GM12878 (cell line): ENCODE measurements at regions not wholly inside any gene's neighbourhood (a gene's known extent, or its start where the extent isn't known, plus 50 kb on each side); places are given as distances from the start of the nearest gene placed in this dataset.

Experiments used
- ATAC-seq: fragments of 200-7000 bp; cut with Tn5 transposase; 3 replicates; pipeline ENCODE4 v1.9.1; 2020; ENCODE audit warnings: mild to moderate bottlenecking, moderate library complexity
- BruUV-seq: library from RNA; stranded (reverse); fragments of 400-500 nt; replicated peaks from 2 replicates; lab custom pipeline; 2021; lab: Mats Ljungman, UMichigan
- CTCF ChIA-PET: fragments of 300-600 bp; sonication (Branson Sonifier 250); formaldehyde crosslinking; extraction: SDS; loops from one replicate; lab custom pipeline; 2021; ENCODE audit warnings: inconsistent platforms; lab: Yijun Ruan, JAX
- POLR2A ChIA-PET: fragments of 350-600 bp; formaldehyde crosslinking; extraction: SDS; loops from one replicate; lab custom pipeline; 2021; ENCODE audit warnings: inconsistent platforms; lab: Charles Lee
- RAD21 ChIA-PET: fragments of 300-600 bp; sonication (Branson Sonifier 250); formaldehyde crosslinking; loops from one replicate; lab custom pipeline; 2023; ENCODE audit warnings: antibody characterized with exemption; ENCODE audit not compliant: unreplicated experiment; lab: Charles Lee
- SMC1A ChIA-PET: fragments of 300-600 bp; sonication (Branson Sonifier 250); formaldehyde crosslinking; loops from one replicate; lab custom pipeline; 2023; ENCODE audit not compliant: unreplicated experiment, uncharacterized antibody; lab: Charles Lee
- DNase-seq: peaks from one replicate; pipeline ENCODE4 v3.0.0-alpha.2; 2011; ENCODE audit warnings: low read depth, low spot score
- FAIRE-seq: peaks from 3 replicates; lab custom pipeline; 2011; peaks lifted over from hg19 to GRCh38; lab: Jason Lieb, UNC
- H2AFZ ChIP-seq: 2 replicates; pipeline ENCODE4 v1.6.0; 2011; ENCODE audit warnings: low read depth, low read length, control low read depth; ENCODE audit not compliant: control insufficient read depth
- H3K27ac ChIP-seq: 2 replicates; pipeline ENCODE4 v1.5.1; 2011; ENCODE audit warnings: control low read depth; ENCODE audit not compliant: control insufficient read depth, insufficient read depth
- H3K27me3 ChIP-seq, 2 experiments: replicated peaks in 1 of 2; 2 replicates each; pipeline versions ENCODE4 v1.6.0 to v1.6.1; 2011; ENCODE audit warnings: low read length in 1 of 2; ENCODE audit not compliant: control insufficient read depth in 2 of 2, insufficient read depth in 2 of 2
- H3K36me3 ChIP-seq, 2 experiments: 2 replicates each; pipeline ENCODE4 v1.5.1; 2011; ENCODE audit warnings: low read length in 1 of 2; ENCODE audit not compliant: control insufficient read depth in 2 of 2, insufficient read depth in 2 of 2
- H3K4me1 ChIP-seq: 2 replicates; pipeline ENCODE4 v1.6.1; 2011; ENCODE audit warnings: mild to moderate bottlenecking, low read length, moderate library complexity, mixed read lengths; ENCODE audit not compliant: control insufficient read depth, insufficient read depth
- H3K4me2 ChIP-seq: 2 replicates; pipeline ENCODE4 v1.6.0; 2011; ENCODE audit warnings: control low read depth; ENCODE audit not compliant: control insufficient read depth, insufficient read depth
- H3K4me3 ChIP-seq: fragments of 200-600 bp; sonication (generic); 2 replicates; pipeline ENCODE4 v1.5.1; 2016
- H3K79me2 ChIP-seq: 2 replicates; pipeline ENCODE4 v1.6.0; 2011; ENCODE audit warnings: low read length; ENCODE audit not compliant: control insufficient read depth, insufficient read depth
- H3K9ac ChIP-seq: 2 replicates; pipeline ENCODE4 v1.8.0; 2011; ENCODE audit warnings: low read length, control low read depth, mixed read lengths; ENCODE audit not compliant: control insufficient read depth, insufficient read depth
- H3K9me3 ChIP-seq: replicated peaks from 3 replicates; pipeline ENCODE4 v1.5.1; 2011; ENCODE audit warnings: mild to moderate bottlenecking, low read length; ENCODE audit not compliant: control insufficient read depth, insufficient read depth
- H4K20me1 ChIP-seq: 2 replicates; pipeline ENCODE4 v1.6.0; 2011; ENCODE audit not compliant: control insufficient read depth, insufficient read depth
- BCL11A ChIP-seq: IDR thresholded peaks from 2 replicates; pipeline ENCODE4 v1.6.1; 2011; ENCODE audit warnings: low read depth, low read length
- CEBPB ChIP-seq, 2 experiments: fragments of 150-350 bp in 1 of 2; IDR thresholded peaks; 2 replicates each; pipeline ENCODE4 v1.6.1; 2012 to 2014; ENCODE audit warnings: low read depth in 2 of 2, low read length in 2 of 2, borderline replicate concordance in 1 of 2, inconsistent platforms in 1 of 2
- CEBPZ ChIP-seq: fragments of 150-350 bp; IDR thresholded peaks from 2 replicates; pipeline ENCODE4 v1.6.1; 2016; ENCODE audit warnings: low read depth, low read length
- CREB1 ChIP-seq: IDR thresholded peaks from 2 replicates; pipeline ENCODE4 v1.6.1; 2012; ENCODE audit warnings: low read depth, mild to moderate bottlenecking, inconsistent platforms
- CTCF ChIP-seq, 3 experiments: IDR thresholded peaks in 2 of 3; conservative IDR thresholded peaks in 1 of 3; 2 replicates each; pipeline ENCODE4 v1.5.1; 2011; ENCODE audit warnings: low read depth in 3 of 3, low read length in 3 of 3, mild to moderate bottlenecking in 3 of 3, control low read depth in 2 of 3, moderate library complexity in 2 of 3, inconsistent platforms in 1 of 3, mixed read lengths in 1 of 3; ENCODE audit not compliant: control insufficient read depth in 2 of 3, insufficient read depth in 1 of 3; ENCODE audit errors: extremely low read depth in 1 of 3
- HCFC1 ChIP-seq: fragments of 150-350 bp; IDR thresholded peaks from 2 replicates; pipeline ENCODE4 v1.6.1; 2014; ENCODE audit warnings: low read length
- NFYB ChIP-seq: IDR thresholded peaks from 2 replicates; pipeline ENCODE4 v1.6.1; 2011; ENCODE audit warnings: low read depth, mild to moderate bottlenecking, low read length, improper control_type of control experiment, moderate library complexity; ENCODE audit not compliant: insufficient read depth
- NKRF ChIP-seq: fragments of 450-650 bp; conservative IDR thresholded peaks from 2 replicates; pipeline ENCODE4 v1.6.1; 2017; ENCODE audit warnings: mild to moderate bottlenecking, moderate library complexity
- POLR2AphosphoS5 ChIP-seq: IDR thresholded peaks from 2 replicates; pipeline ENCODE4 v1.6.1; 2011; ENCODE audit warnings: mild to moderate bottlenecking, low read length, inconsistent platforms
- RAD51 ChIP-seq: fragments of 450-650 bp; IDR thresholded peaks from 2 replicates; pipeline ENCODE4 v1.6.1; 2016; ENCODE audit warnings: moderate library complexity, mild to moderate bottlenecking, inconsistent platforms
- RB1 ChIP-seq: fragments of 450-650 bp; formaldehyde crosslinking; IDR thresholded peaks from 2 replicates; pipeline ENCODE4 v1.6.1; 2017; ENCODE audit warnings: mild to moderate bottlenecking, borderline replicate concordance
- SMARCA5 ChIP-seq: fragments of 450-650 bp; IDR thresholded peaks from 2 replicates; pipeline ENCODE4 v1.6.1; 2017; ENCODE audit warnings: mild to moderate bottlenecking
- SRF ChIP-seq, 2 experiments: IDR thresholded peaks; 2 replicates each; pipeline ENCODE4 v1.6.1; 2011; ENCODE audit warnings: low read depth in 2 of 2, low read length in 2 of 2, mild to moderate bottlenecking in 1 of 2, moderate library complexity in 1 of 2
- TCF7 ChIP-seq: IDR thresholded peaks from 2 replicates; pipeline ENCODE4 v1.6.1; 2014; ENCODE audit warnings: antibody characterized with exemption, borderline replicate concordance
- ZBTB11 ChIP-seq: fragments of 450-650 bp; formaldehyde crosslinking; IDR thresholded peaks from 2 replicates; pipeline ENCODE4 v1.5.0; 2022; ENCODE audit warnings: mild to moderate bottlenecking, missing genetic modification characterization
- ZNF217 ChIP-seq: fragments of 450-650 bp; IDR thresholded peaks from 2 replicates; pipeline ENCODE4 v1.6.1; 2017; ENCODE audit warnings: antibody characterized with exemption, mild to moderate bottlenecking
- in situ Hi-C: fragments of 300-500 bp; cut with MboI; formaldehyde crosslinking; loops from 9 replicates; pipeline ENCODE4 v1.14.3; 2018; ENCODE audit warnings: mixed read lengths
- intact Hi-C: fragments of 100-400 bp; cut with micrococcal nuclease; formaldehyde crosslinking; loops from one replicate; pipeline ENCODE4 v1.14.2; 2022; ENCODE audit not compliant: unreplicated experiment

GRCh38 chr12:16417058-16417457 is 69.6 kb downstream of the MGST1 start:
- no peak overlapping the region for H3K27ac ChIP-seq
- TF ChIP-seq CEBPB (IDR thresholded peaks at IDR 0.05; ENCODE audit: borderline replicate concordance in 1 of 2, low read depth in 2 of 2, low read length in 2 of 2) (no peak), CREB1 (no peak), CEBPZ (no peak), TCF7 (no peak), SRF (IDR thresholded peaks at IDR 0.05; ENCODE audit: low read depth in 2 of 2, low read length in 2 of 2) (no peak), RAD51 (no peak), POLR2AphosphoS5 (no peak), CTCF (IDR thresholded peaks at IDR 0.05 in 2 of 3, conservative IDR thresholded peaks at IDR 0.05 in 1 of 3; ENCODE audit: control insufficient read depth in 2 of 3, extremely low read depth in 1 of 3, insufficient read depth in 1 of 3, low read depth in 3 of 3, low read length in 3 of 3) (no peak), SMARCA5 (no peak), RB1 (no peak), HCFC1 (no peak), NFYB (no peak), ZNF217 (no peak), BCL11A (no peak), NKRF (no peak), ZBTB11 (CRISPR knock-in tag) (no peak)

More at GRCh38 chr12:16417058-16417457, 69.6 kb downstream of the MGST1 start:
- Histone ChIP-seq H3K4me1 (no peaks in the 10 kb centered on the region), H3K9me3 (no peaks in the 10 kb centered on the region), H3K79me2 (no peaks in the 10 kb centered on the region), H3K9ac (no peak overlapping the region), H2AFZ (no peak overlapping the region), H3K4me3 (no peak overlapping the region), H3K4me2 (no peak overlapping the region), H3K36me3 (no peaks in the 10 kb centered on the region), H4K20me1 (no peaks in the 10 kb centered on the region), H3K27me3 (no peaks in the 10 kb centered on the region)
- in situ Hi-C loops (no loop called here), intact Hi-C loops (no loop called here)
- ChIA-PET CTCF (no interaction called here), SMC1A (no interaction called here), RAD21 (no interaction called here), POLR2A (no interaction called here)
- ATAC-seq (no peak), DNase-seq (no peak), FAIRE-seq (no peak)
- BruUV-seq = no TSS peak
